Left renal pelvis (tissue), 4 donors: ENCODE measurements at regions not wholly inside any gene's neighbourhood (a gene's known extent, or its start where the extent isn't known, plus 50 kb on each side); places are given as distances from the start of the nearest gene placed in this dataset.
"Not testable (repeated sequence)": the region's sequence is repeated elsewhere in the genome, so short reads cannot be mapped to it uniquely, and the experiment has no call there.

Experiments used
- DNase-seq, 4 donors: peaks; one replicate each; pipeline ENCODE4 v3.0.0-alpha.2; 2013; ENCODE audit warnings: low read depth in 4 of 4, low spot score in 3 of 4

GRCh38 chr7:113404245-113404644 lies 285.9 kb upstream of the SMIM30 start:
- DNase-seq, result no peak

GRCh38 chr7:113402482-113402881 lies 284.1 kb upstream of the SMIM30 start:
- no peak for DNase-seq

GRCh38 chr7:113402005-113402404 lies 283.7 kb upstream of the SMIM30 start:
- DNase-seq, result no peak

- DNase-seq, result no peak
Measured at GRCh38 chr7:113394856-113395255, 276.5 kb upstream of the SMIM30 start.

GRCh38 chr7:113392841-113393540 lies 274.6 kb upstream of the SMIM30 start:
- no peak for DNase-seq

GRCh38 chr7:113392421-113392820 lies 274.1 kb upstream of the SMIM30 start:
- no peak for DNase-seq

- DNase-seq, result no peak
Measured at GRCh38 chr7:113389112-113389646, 270.8 kb upstream of the SMIM30 start.

GRCh38 chr7:113383638-113384037 lies 265.3 kb upstream of the SMIM30 start:
- no peak for DNase-seq

- DNase-seq, result no peak
Measured at GRCh38 chr7:113379746-113380145, 261.4 kb upstream of the SMIM30 start.

GRCh38 chr7:113374955-113375354 lies 256.6 kb upstream of the SMIM30 start:
- DNase-seq, result no peak

GRCh38 chr7:113373863-113374262 lies 255.5 kb upstream of the SMIM30 start:
- DNase-seq, result no peak

GRCh38 chr7:113371416-113372043 lies 253.2 kb upstream of the SMIM30 start:
- no peak for DNase-seq

GRCh38 chr7:113370910-113371309 lies 252.6 kb upstream of the SMIM30 start:
- DNase-seq, result no peak

GRCh38 chr7:113368256-113368655 lies 249.9 kb upstream of the SMIM30 start:
- DNase-seq, result no peak

- no peak for DNase-seq
Measured at GRCh38 chr7:113367041-113367586, 248.8 kb upstream of the SMIM30 start.

GRCh38 chr7:113366122-113366521 lies 247.8 kb upstream of the SMIM30 start:
- DNase-seq, result no peak

GRCh38 chr7:113349339-113349738 lies 231.0 kb upstream of the SMIM30 start:
- DNase-seq, result no peak

- no peak for DNase-seq
Measured at GRCh38 chr7:113339661-113340060, 221.3 kb upstream of the SMIM30 start.

- DNase-seq, result no peak
Measured at GRCh38 chr7:113338071-113338696, 219.8 kb upstream of the SMIM30 start.

GRCh38 chr7:113336838-113337237 lies 218.5 kb upstream of the SMIM30 start:
- DNase-seq, result not testable (repeated sequence)

- DNase-seq, result no peak
Measured at GRCh38 chr7:113331155-113331898, 213.0 kb upstream of the SMIM30 start.
